Kidney (tissue), 13 donors: ENCODE measurements at regions not wholly inside any gene's neighbourhood (a gene's known extent, or its start where the extent isn't known, plus 50 kb on each side); places are given as distances from the start of the nearest gene placed in this dataset.
"Not testable (repeated sequence)": the region's sequence is repeated elsewhere in the genome, so short reads cannot be mapped to it uniquely, and the experiment has no call there.

ENCODE experiments used
- DNase-seq, 5 donors: peaks; one replicate each; pipeline ENCODE4 v3.0.0-alpha.2; 2013 to 2020
- FAIRE-seq: peaks from 2 replicates; lab custom pipeline; 2012; peaks lifted over from hg19 to GRCh38; lab: Jason Lieb, UNC
- H3K27ac ChIP-seq, 2 donors: one replicate each; pipeline ENCODE4 v1.7.0; 2013; ENCODE audit warnings: low read depth in 2 of 2, low read length in 2 of 2, inconsistent platforms in 1 of 2
- H3K27me3 ChIP-seq: one replicate; pipeline ENCODE4 v1.7.1; 2013; ENCODE audit warnings: low read length, inconsistent platforms; ENCODE audit not compliant: control insufficient read depth, insufficient read depth
- H3K36me3 ChIP-seq, 3 donors: one replicate each; pipeline versions ENCODE4 v1.7.0 to v1.7.1; 2013; ENCODE audit warnings: low read length in 3 of 3, control low read depth in 1 of 3, inconsistent platforms in 1 of 3; ENCODE audit not compliant: insufficient read depth in 3 of 3, control insufficient read depth in 2 of 3
- H3K4me1 ChIP-seq, 3 donors: one replicate each; pipeline versions ENCODE4 v1.7.0 to v1.7.1; 2013; ENCODE audit warnings: low read length in 3 of 3, inconsistent platforms in 1 of 3, low read depth in 1 of 3; ENCODE audit not compliant: control insufficient read depth in 2 of 3, insufficient read depth in 2 of 3
- H3K4me3 ChIP-seq, 3 donors: one replicate each; pipeline versions ENCODE4 v1.7.0 to v1.8.1; 2013; ENCODE audit warnings: low read length in 3 of 3, control low read depth in 1 of 3, inconsistent platforms in 1 of 3
- H3K9ac ChIP-seq, 3 donors: one replicate each; pipeline versions ENCODE4 v1.7.0 to v1.7.1; 2013; ENCODE audit warnings: low read length in 3 of 3, control low read depth in 1 of 3, inconsistent platforms in 1 of 3
- H3K9me3 ChIP-seq, 3 donors: one replicate each; pipeline versions ENCODE4 v1.7.0 to v1.7.1; 2013; ENCODE audit warnings: low read length in 3 of 3, control low read depth in 1 of 3, inconsistent platforms in 1 of 3; ENCODE audit not compliant: control insufficient read depth in 2 of 3, insufficient read depth in 1 of 3
- intact Hi-C: fragments of 100-400 bp; cut with DNase I; formaldehyde crosslinking; loops from one replicate; pipeline ENCODE4 v1.11.1; 2022
- TF ChIP-seq, protein P1 (sequence below): IDR thresholded peaks from 3 replicates; pipeline ENCODE4 v1.5.1; 2012; ENCODE audit warnings: mild to moderate bottlenecking, moderate library complexity, borderline replicate concordance; ENCODE audit not compliant: insufficient read depth; ENCODE audit errors: extremely low read depth
- donor health status: control.
- donor health status: control.
- donor health status: control.
- donor health status: control.
- donor health status: control.
- donor health status: DM: yes; HTN: yes; CAD: no.
- donor health status: Normal renal cell carcinoma (clear cell type).

DNA sequence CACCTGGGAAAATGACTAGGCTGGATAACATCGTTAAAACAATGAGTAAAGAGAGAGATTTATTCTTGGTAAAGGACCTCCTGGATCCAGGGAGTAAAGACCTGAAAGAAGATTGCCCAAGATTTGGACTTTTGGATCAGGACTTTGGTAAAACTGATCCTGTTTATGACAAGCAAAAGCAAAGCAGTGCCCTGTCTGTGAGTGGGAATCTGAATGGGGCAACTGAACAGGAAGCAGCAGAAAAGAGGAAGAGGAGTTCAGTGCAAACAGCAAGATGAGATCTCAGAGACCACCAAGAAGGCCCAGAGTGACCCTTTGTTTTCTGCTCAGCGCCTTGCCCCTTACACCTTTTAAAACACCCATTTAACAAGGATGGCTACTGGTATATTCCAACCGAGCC is 122.0 kb downstream of the VPREB1 start:
- H3K4me3 ChIP-seq, result no peak overlapping the region
- H3K27ac ChIP-seq, result no peak overlapping the region
- H3K9ac ChIP-seq, result no peak overlapping the region
- no peak for DNase-seq
- H3K27me3 ChIP-seq, result no peaks in the 10 kb centered on the region
- H3K9me3 ChIP-seq, result no peaks in the 10 kb centered on the region
- intact Hi-C loops, result no loop called here
- TF ChIP-seq, protein P1, sequence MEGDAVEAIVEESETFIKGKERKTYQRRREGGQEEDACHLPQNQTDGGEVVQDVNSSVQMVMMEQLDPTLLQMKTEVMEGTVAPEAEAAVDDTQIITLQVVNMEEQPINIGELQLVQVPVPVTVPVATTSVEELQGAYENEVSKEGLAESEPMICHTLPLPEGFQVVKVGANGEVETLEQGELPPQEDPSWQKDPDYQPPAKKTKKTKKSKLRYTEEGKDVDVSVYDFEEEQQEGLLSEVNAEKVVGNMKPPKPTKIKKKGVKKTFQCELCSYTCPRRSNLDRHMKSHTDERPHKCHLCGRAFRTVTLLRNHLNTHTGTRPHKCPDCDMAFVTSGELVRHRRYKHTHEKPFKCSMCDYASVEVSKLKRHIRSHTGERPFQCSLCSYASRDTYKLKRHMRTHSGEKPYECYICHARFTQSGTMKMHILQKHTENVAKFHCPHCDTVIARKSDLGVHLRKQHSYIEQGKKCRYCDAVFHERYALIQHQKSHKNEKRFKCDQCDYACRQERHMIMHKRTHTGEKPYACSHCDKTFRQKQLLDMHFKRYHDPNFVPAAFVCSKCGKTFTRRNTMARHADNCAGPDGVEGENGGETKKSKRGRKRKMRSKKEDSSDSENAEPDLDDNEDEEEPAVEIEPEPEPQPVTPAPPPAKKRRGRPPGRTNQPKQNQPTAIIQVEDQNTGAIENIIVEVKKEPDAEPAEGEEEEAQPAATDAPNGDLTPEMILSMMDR, result no peak
- FAIRE-seq, result no peak
- no peaks in the 10 kb centered on the region for H3K36me3 ChIP-seq
- no peaks in the 10 kb centered on the region for H3K4me1 ChIP-seq

DNA sequence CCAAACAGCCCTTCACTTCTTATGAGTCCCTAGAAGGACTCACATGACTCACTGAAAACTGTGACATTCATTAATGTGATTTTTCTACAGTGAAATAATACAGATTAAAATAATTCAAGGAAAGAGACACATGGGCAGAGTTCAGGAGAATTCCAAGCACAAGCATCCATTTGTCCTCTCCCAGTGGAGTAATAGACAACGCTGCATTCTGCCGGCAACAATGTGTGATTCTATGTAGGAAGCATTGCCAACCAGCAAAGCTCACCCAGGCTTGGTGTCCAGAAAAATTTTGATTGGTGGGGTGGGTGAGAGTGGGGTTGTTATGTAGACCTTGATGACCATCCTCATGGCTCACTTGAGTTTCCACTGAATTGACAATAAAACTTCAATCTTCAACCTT is 123.9 kb downstream of the VPREB1 start:
- DNase-seq (no peak), FAIRE-seq (no peak)
- Histone ChIP-seq H3K36me3 (no peaks in the 10 kb centered on the region), H3K27me3 (no peaks in the 10 kb centered on the region), H3K4me3 (no peak overlapping the region), H3K27ac (no peak overlapping the region), H3K9me3 (no peaks in the 10 kb centered on the region), H3K9ac (no peak overlapping the region), H3K4me1 (no peaks in the 10 kb centered on the region)
- TF ChIP-seq, protein P1, result no peak
- intact Hi-C loops, result no loop called here

DNA sequence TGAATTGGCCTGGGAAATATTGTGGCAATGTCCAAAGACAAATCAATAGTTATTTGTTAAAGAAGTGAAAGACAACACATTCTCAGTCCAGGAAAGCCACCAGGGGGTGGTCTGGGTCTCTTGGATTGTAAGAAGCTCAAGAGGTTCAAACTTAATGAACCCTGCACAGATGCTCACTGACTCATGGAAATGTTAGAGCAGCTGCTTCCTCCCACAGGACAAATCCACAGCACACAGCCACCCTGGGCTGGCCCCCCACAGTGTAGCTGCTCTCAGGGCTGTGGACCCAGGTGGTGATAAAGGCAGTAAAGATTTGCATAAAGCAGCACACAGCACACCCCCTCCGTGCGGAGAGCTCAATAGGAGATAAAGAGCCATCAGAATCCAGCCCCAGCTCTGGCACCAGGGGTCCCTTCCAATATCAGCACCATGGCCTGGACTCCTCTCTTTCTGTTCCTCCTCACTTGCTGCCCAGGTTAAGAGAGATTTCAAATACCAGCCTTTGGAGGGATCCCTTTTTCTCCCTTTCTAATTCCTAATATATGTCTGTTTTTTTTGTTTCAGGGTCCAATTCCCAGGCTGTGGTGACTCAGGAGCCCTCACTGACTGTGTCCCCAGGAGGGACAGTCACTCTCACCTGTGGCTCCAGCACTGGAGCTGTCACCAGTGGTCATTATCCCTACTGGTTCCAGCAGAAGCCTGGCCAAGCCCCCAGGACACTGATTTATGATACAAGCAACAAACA is 124.8 kb downstream of the VPREB1 start:
- peak in 4 of 5 donors; percentile 51 to 85 (median 70) for DNase-seq
- H3K9ac ChIP-seq, H3K36me3 ChIP-seq, H3K9me3 ChIP-seq, FAIRE-seq, H3K27me3 ChIP-seq, H3K4me3 ChIP-seq, H3K4me1 ChIP-seq, H3K27ac ChIP-seq, intact Hi-C loops: not testable (repeated sequence)

DNA sequence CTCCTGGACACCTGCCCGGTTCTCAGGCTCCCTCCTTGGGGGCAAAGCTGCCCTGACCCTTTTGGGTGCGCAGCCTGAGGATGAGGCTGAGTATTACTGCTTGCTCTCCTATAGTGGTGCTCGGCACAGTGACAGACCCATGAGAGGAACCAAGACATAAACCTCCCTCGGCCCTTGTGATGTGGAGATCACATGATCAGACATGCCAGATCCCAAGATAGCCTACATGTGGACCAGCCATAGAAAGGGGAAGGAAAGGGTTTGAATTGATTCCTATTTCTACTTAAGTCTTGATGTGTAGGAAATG is 125.3 kb downstream of the VPREB1 start:
- DNase-seq (peak in 1 of 5 donors; percentile 34), FAIRE-seq (no peak)
- Histone ChIP-seq H3K9me3 (no peaks in the 10 kb centered on the region), H3K4me3 (no peak overlapping the region), H3K36me3 (no peaks in the 10 kb centered on the region), H3K27me3 (no peaks in the 10 kb centered on the region), H3K9ac (no peak overlapping the region), H3K27ac (no peak overlapping the region), H3K4me1 (no peaks in the 10 kb centered on the region)
- intact Hi-C loops, result no loop called here
- TF ChIP-seq, protein P1, result no peak
